SU-DHL-6 (cell line): ENCODE measurements at regions not wholly inside any gene's neighbourhood (a gene's known extent, or its start where the extent isn't known, plus 50 kb on each side); places are given as distances from the start of the nearest gene placed in this dataset.

ENCODE experiments used
- CTCF ChIP-seq: fragments of 200-600 bp; sonication (generic); IDR thresholded peaks from one replicate; pipeline ENCODE4 v1.5.1; 2017; ENCODE audit warnings: antibody characterized with exemption, mild to moderate bottlenecking, low read length, moderate library complexity; ENCODE audit not compliant: insufficient read depth, poor library complexity, severe bottlenecking
- EZH2phosphoT487 ChIP-seq: fragments of 200-600 bp; sonication (generic), shearing (Covaris generic); conservative IDR thresholded peaks from 2 replicates; pipeline ENCODE4 v1.6.1; 2018; ENCODE audit warnings: mild to moderate bottlenecking, antibody characterized with exemption, low read length, moderate library complexity, mixed read lengths

GRCh38 chr14:86050757-86051156, 520.8 kb downstream of the FLRT2 start:
- TF ChIP-seq CTCF: no peak
- TF ChIP-seq EZH2phosphoT487: no peak
